NCI-H128 (cell line): ENCODE measurements at regions not wholly inside any gene's neighbourhood (a gene's known extent, or its start where the extent isn't known, plus 50 kb on each side); places are given as distances from the start of the nearest gene placed in this dataset.
"Not testable (repeated sequence)": the region's sequence is repeated elsewhere in the genome, so short reads cannot be mapped to it uniquely, and the experiment has no call there.

Experiments used
- DNase-seq: peaks from one replicate; lab custom pipeline; 2025; ENCODE audit not compliant: unreplicated experiment; lab: John Stamatoyannopoulos, UW

DNA sequence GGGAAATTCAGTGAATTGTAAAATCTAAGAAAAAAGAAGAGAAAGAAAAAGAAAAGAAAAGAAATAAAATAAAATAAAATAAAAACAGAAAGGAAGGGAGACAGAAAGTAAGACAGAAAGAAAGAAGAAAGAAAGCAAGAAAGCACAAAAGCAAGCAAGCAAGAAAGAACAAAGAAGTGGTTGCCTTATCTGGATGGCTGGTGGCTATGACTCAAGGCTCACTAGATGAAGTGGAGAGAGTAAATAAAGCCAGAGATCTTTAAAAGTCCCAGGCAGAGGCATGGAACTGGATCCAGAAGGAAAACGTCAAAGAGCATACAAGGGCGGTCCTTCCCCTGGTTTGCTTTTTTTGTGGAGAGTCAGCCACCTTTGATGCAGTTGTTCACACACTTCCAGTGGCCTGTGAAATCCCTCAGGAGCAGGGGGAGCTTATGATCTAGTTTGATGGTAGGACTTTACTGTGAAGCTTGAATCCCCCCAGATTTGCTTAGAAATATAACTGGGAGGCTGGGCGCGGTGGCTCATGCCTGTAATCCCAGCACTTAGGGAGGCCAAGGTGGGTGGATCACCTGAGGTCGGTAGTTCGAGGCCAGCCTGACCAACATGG lies 176.7 kb upstream of the HMHB1 start:
- no peak for DNase-seq

DNA sequence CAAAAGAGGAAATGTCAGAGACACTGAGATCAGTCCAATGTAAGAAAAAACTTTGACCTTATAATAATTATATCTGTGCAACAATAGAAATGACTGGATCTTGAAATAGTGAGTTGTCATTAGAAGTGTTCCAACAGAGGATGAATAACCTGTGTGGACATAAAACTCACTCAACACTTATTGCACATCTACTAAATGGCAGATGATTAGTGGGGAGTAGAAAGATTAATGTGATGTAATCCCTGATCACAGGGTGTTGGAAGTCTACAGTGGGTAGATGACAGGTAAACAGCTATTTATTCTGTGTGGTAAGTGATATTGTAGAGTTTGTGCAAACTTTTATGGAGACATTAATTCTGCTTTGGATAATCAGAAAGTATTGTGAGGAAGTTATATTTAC lies 177.3 kb upstream of the HMHB1 start:
- DNase-seq = no peak

GRCh38 chr5:143629871-143630659 lies 181.9 kb upstream of the HMHB1 start:
- no peak for DNase-seq

GRCh38 chr5:143625048-143625447 lies 186.9 kb upstream of the HMHB1 start:
- not testable (repeated sequence) for DNase-seq

DNA sequence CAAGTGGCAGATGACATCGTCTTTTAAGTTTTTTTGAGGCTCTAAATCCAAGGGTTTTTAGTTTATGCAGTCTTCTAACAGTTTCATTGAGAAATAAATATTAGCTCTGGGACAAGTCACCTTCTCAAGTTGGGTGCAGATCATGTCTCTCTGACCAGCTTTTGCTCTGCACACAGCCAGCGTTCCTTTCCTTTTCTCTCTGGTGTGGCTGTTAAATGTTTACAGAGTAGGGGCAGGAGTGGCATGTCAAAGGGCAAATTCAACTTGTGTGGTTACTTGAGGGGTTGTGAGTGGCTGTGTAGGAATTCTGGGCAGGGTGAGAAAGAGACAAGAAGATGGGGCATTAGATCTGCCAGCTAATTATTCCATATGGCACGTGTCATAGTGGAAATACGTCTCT lies 187.5 kb upstream of the HMHB1 start:
- DNase-seq = no peak

DNA sequence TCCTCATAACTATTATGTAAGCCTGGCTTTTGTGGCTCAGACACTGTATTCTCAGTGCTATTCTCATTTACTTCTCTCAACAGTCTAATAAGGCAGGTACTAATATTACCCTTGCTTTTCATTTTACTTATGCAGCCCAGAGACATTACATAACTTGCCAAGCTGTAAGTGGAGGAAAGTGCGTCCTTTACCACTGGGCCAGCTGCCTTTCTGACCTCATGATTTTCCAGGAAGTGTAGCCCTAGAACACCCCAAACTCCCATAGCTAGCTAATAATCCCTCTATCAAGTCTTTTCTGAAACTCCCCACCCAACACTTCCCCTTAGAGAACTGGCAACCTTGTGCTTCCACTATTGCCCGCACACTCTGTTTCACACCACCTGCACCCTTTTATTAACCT lies 192.9 kb upstream of the HMHB1 start:
- DNase-seq = no peak

DNA sequence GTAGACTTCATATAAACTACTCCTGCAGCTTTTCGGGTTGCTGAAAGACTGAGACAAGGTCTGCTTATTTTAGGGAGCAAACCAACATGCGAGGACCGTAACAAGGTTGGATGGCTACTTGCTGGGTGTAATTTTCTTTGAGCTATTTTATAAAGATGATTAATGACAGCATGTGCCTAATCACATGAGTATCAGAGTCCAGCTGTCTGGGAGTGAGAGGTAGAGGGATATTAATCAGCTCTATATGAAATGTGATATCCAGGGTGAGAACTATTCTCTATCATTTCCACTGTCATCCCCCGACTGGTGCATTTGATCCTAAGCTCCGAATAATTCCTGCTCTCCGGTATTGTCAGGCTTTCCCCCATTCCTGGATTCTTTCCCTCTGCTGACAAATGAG lies 193.8 kb upstream of the HMHB1 start:
- DNase-seq = no peak

GRCh38 chr5:143614831-143615230 lies 197.1 kb upstream of the HMHB1 start:
- no peak for DNase-seq

DNA sequence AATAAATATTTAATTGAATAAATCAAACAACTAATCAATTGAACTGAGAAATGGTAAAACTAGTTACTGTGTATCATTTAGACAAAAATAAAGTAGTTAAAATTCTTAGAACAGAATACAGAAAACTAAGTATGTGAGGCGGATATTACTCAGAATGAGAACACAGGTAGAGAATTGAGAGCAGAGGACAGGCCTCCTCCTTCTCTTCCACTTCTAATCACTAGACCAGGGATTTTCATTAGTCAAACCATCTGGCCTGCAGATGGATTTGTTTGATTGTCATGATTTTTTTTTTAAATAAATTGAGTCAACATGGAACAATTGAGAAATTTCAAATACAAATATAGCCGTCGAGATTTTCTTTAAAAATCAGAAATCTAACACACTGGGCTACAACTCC lies 198.6 kb upstream of the HMHB1 start:
- no peak for DNase-seq

DNA sequence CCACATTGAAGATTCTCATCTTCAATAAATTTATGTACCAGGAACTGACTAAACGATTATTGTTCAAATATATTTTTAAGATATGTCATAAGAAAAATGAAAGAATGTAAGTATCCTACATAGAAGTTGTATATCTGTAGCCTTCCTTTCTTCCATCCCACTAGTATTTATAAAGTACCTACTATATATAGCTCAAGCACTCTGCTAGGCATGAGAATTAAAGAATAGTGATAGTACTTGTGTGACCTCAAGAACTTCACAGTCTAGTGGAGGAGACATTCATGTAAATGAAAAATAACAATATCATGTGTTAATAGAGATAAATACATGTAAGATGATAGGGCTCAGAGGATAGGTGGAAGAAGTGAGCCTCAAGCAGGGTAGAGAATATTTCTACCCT lies 201.0 kb upstream of the HMHB1 start:
- DNase-seq = no peak

DNA sequence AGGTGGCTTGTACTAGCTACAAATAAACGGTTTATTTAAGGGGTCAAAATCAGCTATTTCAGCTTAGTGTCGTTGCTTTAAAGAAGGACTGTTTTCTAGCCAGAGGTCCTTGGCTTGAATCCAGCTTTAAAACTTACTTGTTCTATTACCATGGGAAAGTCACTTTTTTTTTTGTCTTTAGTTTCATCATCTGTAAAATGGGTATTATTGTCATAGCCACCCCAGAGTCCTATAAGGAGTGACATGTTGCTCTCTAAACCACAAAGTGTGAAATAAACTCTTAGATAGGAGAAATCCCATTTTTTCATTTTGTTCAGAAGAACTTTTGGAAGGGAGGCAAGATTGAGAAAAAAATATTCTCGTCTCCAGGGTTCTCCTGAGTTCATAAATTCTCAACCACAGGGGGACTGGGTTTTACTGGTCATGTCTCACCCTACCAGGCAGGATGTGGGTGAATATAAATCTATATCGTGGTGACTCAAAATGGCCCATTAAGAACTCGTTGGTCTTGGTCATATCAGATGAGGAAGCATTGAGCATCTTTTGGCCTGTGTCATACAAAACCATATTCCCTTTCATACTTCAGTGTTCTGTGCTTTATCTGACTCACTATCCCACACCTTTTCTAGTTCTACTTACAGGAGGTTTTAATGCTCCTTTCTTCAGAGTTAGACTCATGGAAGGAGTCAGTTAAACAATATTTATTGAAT lies 202.7 kb upstream of the NR3C1 start:
- no peak for DNase-seq

GRCh38 chr5:143605403-143606005 lies 202.0 kb upstream of the NR3C1 start:
- DNase-seq = no peak

- no peak for DNase-seq
Measured at GRCh38 chr5:143601917-143602333, 198.4 kb upstream of the NR3C1 start.

DNA sequence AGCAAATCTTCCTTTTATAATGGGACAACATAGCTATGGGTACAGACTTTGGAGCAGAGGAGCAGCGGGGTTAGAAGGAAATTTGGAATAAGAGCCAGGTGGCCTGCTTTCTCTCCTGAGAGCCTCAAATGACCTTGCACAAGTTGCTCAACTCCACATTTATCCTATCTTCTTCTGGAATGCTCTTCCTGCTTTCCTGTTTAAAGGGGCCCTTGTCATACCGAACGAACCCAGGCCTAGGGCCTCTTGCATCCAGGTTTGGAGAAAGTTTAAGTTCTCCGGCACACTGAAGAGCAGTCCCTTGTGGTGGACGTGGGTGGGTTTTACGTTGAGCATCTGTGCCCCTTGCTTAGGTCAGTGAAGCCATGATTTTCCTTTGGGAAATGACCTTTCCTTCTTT lies 197.9 kb upstream of the NR3C1 start:
- no peak for DNase-seq

DNA sequence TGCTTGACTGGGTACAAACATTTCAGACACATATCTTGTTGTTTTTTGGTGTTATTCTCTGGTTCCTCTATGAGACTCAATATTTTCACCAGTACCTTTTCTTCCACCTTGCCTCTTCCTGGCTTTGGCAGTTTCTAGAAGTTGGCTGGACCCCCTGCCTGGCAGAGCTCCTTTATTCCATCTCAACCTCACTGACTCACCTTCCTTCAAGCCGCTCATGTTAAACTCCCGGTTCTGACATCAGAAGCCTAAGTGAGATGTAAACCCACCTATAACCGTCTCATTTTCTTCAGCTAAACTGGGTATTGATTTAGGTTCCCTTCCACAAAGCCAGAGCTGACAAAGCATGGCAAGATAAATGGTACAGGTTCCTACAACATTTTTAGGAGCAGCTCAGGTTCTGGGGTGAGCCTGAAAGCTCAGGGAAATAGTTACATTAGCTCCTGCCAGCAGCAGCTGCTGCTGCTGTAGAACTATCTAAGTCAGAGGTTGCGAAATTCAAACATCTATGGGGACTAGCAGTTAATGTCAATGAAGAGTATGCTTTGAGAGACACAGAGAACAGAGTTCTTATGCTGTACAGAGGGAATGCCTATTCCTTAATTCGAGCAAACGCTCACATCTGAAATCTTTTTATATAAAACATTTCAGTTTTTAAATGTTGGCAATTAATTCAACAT lies 197.1 kb upstream of the NR3C1 start:
- no peak for DNase-seq

DNA sequence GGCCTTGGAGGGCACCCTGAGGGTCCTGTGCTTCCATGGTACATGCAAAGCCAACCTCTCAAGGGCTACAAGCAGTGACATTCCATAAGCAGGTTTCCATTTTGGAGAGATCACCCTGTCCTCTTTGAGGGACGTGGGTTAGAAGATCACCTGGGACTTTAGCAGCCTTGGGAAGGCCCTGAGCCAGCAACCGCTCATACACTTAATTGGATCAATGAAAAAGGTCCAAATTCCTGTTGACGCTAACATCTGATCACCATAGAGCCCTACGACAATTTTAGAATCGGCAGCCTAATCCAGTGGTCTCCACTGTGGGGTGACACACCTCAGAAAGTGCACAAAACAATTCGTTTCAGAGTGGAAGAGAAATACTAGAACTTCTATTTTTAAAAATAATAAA lies 196.0 kb upstream of the NR3C1 start:
- DNase-seq = no peak

DNA sequence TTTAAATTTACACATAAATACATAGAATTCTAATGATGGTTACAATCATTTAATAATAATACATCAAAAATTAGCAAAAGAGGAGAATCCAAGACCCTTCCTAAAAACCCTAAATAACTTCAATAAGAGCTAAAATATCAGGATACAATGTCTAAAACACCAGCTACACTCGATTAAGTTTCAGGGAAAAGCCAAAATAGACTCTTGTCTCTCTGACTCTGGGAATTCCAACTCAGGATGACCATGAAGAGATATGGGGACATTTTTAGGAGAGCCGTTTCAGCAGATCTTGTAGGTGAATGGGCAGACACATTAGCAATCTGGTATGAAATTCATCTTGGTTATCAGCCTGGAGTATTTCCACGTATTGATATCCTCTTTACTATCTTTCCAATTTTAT lies 193.3 kb upstream of the NR3C1 start:
- no peak for DNase-seq

- DNase-seq = no peak
Measured at GRCh38 chr5:143594902-143595818, 191.7 kb upstream of the NR3C1 start.

DNA sequence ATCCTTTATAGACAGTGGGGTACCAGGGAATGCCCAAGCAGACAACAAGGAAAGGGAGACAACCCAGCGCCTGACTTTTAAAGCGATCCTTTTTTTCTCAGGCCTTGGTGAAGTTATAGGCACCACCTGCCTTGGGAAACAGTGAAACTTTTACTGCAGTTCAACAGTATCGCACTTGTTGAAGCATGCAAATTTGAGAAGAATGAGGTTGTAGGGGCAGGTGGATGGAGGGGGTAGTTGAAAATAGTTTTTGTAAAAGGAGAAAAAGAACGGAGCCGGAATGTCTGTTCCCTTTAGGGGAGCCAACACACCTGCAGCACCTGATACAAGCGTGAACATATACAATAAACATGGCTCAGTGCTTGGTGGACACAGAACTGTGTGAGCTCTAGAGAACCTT lies 190.2 kb upstream of the NR3C1 start:
- DNase-seq = no peak

GRCh38 chr5:143592648-143593047 lies 189.2 kb upstream of the NR3C1 start:
- no peak for DNase-seq
